ENCODE measurements at regions not wholly inside any gene's neighbourhood (a gene's known extent, or its start where the extent isn't known, plus 50 kb on each side); places are given as distances from the start of the nearest gene placed in this dataset.
"Not testable (repeated sequence)": the region's sequence is repeated elsewhere in the genome, so short reads cannot be mapped to it uniquely, and the experiment has no call there.

DNA sequence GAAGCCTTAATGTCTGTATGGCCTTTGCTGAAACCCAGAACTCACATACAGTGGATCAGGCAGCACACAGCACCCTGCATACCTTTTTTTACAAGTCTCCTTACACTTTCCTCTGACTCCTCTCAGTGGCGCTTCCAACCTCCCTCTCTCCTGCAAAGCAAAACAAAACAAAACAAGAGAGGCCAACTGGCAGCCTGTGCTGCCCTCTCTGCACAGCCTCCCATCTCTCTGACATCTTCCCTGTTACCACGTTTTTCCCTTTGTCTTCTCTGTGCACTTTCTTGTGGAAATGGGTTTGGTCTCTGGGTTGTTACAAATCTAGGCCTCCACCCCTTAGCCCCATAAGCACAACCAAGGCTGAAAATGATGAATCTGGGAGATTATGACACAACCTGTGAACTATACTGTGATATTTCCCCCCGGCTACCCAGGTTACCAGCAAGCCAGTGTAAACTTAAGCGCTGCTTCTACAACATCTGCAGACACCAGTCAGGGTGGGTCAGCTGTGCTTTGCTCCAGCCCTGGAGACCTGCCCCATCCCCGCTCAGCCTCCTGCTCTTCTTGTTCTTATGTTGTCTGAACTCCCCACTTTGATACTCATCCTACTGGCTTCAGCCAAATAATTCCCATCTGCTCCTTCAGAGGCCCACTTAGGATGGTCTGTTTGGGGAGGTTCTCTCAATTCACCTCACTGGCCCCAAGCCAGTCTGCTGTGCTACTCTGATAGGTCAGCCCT lies 54.9 kb upstream of the FMOD start:
- WGBS, 2 donors, result 63 to 72% methylated on average over 5 of the region's 5 CpGs
- no peak for TF ChIP-seq POLR2A (IDR thresholded peaks at IDR 0.05)
- TF ChIP-seq, protein P1, sequence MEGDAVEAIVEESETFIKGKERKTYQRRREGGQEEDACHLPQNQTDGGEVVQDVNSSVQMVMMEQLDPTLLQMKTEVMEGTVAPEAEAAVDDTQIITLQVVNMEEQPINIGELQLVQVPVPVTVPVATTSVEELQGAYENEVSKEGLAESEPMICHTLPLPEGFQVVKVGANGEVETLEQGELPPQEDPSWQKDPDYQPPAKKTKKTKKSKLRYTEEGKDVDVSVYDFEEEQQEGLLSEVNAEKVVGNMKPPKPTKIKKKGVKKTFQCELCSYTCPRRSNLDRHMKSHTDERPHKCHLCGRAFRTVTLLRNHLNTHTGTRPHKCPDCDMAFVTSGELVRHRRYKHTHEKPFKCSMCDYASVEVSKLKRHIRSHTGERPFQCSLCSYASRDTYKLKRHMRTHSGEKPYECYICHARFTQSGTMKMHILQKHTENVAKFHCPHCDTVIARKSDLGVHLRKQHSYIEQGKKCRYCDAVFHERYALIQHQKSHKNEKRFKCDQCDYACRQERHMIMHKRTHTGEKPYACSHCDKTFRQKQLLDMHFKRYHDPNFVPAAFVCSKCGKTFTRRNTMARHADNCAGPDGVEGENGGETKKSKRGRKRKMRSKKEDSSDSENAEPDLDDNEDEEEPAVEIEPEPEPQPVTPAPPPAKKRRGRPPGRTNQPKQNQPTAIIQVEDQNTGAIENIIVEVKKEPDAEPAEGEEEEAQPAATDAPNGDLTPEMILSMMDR (IDR thresholded peaks at IDR 0.05), result no peak
- no peak for DNase-seq (ENCODE audit: low spot score in 2 of 2)
- intact Hi-C loops (cut with DNase I; ENCODE audit: low total_unique reads), result no loop called here
- H3K4me3 ChIP-seq (ENCODE audit: low read depth, poor library complexity, severe bottlenecking), result no peak overlapping the region

DNA sequence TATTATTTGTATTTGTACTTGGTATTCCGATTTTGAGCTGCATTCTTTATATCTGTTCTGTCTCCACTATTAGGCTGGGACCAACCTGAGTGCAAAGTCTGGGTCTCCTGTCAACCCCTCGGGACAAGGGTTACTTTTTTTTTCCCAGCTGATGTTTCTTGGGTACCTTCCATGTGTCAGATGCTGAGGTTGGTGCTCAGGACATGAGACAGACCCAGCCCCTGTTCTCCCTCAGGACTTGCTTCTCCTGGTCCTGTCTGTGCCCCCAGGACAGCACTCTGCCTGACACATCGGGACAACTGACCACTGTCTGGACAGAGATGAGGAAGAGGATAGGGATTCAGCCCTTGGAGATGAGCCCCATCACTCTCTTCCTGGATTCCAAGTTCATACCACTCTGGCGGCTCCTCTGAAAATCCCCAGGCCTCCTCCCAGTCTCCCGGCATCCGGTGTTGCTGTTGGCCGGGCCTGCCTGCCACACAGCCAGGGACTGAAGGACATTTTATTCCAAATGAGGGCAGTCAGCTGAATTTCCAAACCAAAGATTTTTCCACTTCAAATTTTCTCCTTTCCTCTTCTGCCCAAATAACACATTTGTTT lies 55.6 kb upstream of the FMOD start:
- TF ChIP-seq, protein P1 (IDR thresholded peaks at IDR 0.05), result no peak
- no peak for TF ChIP-seq POLR2A (IDR thresholded peaks at IDR 0.05)
- peak; percentile 56 to 91 for DNase-seq (ENCODE audit: low spot score in 2 of 2)
- intact Hi-C loops (cut with DNase I; ENCODE audit: low total_unique reads), result no loop called here
- 58 to 66% methylated on average over 7 of the region's 7 CpGs for WGBS, 2 donors
- H3K4me3 ChIP-seq (ENCODE audit: low read depth, poor library complexity, severe bottlenecking), result no peak overlapping the region

DNA sequence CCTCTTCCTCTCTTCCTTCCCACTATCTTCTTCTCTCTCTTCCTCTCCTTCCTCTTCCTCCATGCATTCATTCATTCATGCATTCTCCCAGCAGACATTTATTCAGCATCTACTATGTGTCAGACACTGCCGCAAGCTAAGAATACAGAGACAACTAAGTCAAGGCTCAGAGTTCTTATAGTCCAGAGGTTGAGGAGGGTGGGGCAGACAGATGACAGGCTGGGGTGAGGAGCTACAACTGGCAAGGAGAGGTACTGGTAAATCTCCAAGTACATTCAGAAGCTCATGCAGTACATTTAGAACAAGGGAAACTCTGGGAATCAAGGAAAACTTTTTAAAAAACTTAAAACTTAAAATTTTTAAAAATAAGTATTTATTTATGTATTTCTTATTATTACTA lies 56.4 kb upstream of the FMOD start:
- no peak for DNase-seq (ENCODE audit: low spot score in 2 of 2)
- WGBS, 2 donors, result 57 to 68% methylated on average over 1 of the region's 1 CpG
- TF ChIP-seq POLR2A (IDR thresholded peaks at IDR 0.05), result no peak
- TF ChIP-seq, protein P1 (IDR thresholded peaks at IDR 0.05), result no peak
- intact Hi-C loops (cut with DNase I; ENCODE audit: low total_unique reads), result no loop called here
- no peak overlapping the region for H3K4me3 ChIP-seq (ENCODE audit: low read depth, poor library complexity, severe bottlenecking)

DNA sequence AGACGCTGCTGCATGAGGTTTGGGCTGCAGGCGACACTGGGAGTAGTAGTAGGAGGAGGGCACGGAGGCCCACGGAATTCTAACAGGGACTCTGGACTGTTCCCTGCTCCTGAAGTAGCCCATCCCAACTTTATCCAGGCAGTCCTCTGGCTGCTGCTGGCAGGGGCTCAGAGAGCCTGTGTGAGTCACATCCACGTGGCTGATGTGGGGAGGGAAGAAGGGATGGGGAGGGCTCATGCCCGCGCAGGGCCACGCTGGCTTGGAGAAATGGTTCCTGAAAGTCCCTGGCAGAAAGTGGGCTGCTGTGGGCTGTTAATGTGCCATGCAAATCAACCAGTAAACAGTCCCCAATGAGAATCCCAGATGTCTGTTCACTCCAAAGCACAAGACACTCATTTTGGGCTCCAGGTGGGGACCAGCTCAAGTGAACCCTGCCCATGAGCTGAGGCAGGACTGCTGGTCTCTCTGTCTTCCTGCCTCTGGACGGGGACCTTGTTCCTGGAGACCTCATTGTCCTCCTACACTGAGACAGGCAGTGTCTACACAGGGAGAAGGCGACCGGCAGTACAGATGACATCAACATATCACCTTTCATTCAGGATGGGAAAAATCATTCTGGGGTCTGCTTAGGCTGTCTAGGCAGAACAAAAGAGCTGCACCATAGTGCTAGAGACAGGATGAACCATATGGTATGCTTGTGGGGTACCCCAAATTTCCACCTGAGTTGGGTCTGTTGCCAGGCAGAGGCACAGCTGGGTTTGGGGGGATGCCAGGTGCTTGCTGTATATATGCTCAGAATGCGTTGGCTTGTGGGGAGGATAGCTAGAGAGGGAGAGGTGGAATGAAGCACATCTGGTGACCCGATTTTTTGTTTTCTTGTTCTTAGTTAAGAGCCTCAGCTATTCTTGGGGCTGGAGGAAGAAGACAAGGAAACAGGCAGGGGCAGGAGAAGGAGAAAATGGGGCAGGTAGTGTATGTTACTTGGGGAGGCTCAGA lies 57.9 kb upstream of the FMOD start:
- WGBS, 2 donors, result 32% methylated on average over 13 of the region's 13 CpGs
- intact Hi-C loops (cut with DNase I; ENCODE audit: low total_unique reads), result no loop called here
- TF ChIP-seq, protein P1 (IDR thresholded peaks at IDR 0.05), result no peak
- TF ChIP-seq POLR2A (IDR thresholded peaks at IDR 0.05), result no peak
- peak; percentile 88 to 98 for DNase-seq (ENCODE audit: low spot score in 2 of 2)
- H3K4me3 ChIP-seq (ENCODE audit: low read depth, poor library complexity, severe bottlenecking), result no peak overlapping the region

DNA sequence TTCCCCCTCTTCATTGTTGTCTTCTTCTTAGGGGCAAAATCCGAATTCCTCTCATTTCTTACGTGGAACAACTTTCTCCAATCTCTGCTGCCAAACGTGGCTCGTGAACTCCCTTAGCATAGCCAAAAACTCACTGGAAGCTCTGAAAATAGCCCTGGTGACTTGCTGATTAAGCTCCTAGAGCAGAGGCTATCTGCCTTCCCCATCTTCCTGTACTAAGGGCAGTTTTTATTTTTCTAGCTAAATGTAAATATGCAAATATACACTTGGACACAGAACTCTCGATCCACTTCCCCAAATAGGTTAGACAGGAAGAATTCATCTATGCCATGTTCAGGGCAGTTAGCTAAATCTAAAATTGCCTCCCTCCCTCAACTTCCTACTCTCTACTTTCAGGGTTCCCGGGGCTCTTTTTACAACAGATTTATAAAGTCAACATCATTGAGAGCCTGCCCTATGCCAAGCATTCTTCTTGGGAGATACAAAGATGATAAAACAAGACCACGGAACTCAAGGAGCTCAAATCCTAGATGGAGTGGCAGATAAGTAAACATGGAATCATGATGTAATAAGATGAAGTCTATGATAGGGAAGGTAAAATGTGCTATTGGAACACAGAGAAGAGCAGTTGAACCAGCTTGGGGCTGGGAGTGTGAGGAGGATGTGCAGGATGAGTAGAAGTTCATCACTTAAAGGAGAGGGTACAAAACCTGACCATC lies 59.4 kb upstream of the FMOD start:
- no peak overlapping the region for H3K4me3 ChIP-seq (ENCODE audit: low read depth, poor library complexity, severe bottlenecking)
- no peak for TF ChIP-seq POLR2A (IDR thresholded peaks at IDR 0.05)
- TF ChIP-seq, protein P1 (IDR thresholded peaks at IDR 0.05), result no peak
- intact Hi-C loops (cut with DNase I; ENCODE audit: low total_unique reads), result no loop called here
- no peak for DNase-seq (ENCODE audit: low spot score in 2 of 2)
- 34 to 43% methylated on average over 7 of the region's 7 CpGs for WGBS, 2 donors

DNA sequence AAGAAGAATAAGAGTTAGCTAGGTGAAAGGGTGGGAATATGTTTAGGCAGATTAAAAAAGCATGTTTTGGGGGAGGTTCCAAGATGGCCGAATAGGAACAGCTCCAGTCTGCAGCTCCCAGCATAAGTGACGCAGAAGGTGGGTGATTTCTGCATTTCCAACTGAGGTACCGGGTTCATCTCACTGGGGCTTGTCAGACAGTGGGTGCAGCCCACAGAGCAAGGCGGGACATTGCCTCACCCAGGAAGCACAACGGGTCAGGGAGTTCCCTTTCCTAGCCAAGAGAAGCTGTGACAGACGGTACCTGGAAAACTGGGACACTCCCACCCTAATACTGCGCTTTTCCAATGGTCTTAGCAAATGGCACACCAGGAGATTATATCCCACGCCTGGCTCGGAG lies 60.5 kb upstream of the FMOD start:
- DNase-seq (ENCODE audit: low spot score in 2 of 2); intact Hi-C loops (cut with DNase I; ENCODE audit: low total_unique reads); H3K4me3 ChIP-seq (ENCODE audit: low read depth, poor library complexity, severe bottlenecking): not testable (repeated sequence)
- WGBS, 2 donors, result 90 to 91% methylated on average over 9 of the region's 9 CpGs
